ENCODE measurements at regions not wholly inside any gene's neighbourhood (a gene's known extent, or its start where the extent isn't known, plus 50 kb on each side); places are given as distances from the start of the nearest gene placed in this dataset.

GRCh38 chr21:29407571-29407970, 108.8 kb downstream of the BACH1 start:
- no peak for DNase-seq (ENCODE audit: extremely low read depth, insufficient read length)
- TF ChIP-seq, protein P1, sequence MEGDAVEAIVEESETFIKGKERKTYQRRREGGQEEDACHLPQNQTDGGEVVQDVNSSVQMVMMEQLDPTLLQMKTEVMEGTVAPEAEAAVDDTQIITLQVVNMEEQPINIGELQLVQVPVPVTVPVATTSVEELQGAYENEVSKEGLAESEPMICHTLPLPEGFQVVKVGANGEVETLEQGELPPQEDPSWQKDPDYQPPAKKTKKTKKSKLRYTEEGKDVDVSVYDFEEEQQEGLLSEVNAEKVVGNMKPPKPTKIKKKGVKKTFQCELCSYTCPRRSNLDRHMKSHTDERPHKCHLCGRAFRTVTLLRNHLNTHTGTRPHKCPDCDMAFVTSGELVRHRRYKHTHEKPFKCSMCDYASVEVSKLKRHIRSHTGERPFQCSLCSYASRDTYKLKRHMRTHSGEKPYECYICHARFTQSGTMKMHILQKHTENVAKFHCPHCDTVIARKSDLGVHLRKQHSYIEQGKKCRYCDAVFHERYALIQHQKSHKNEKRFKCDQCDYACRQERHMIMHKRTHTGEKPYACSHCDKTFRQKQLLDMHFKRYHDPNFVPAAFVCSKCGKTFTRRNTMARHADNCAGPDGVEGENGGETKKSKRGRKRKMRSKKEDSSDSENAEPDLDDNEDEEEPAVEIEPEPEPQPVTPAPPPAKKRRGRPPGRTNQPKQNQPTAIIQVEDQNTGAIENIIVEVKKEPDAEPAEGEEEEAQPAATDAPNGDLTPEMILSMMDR (IDR thresholded peaks at IDR 0.05; ENCODE audit: insufficient read depth, low read length, poor library complexity, severe bottlenecking), result no peak
- Histone ChIP-seq H3K36me3 (ENCODE audit: control insufficient read depth, insufficient read depth, low read length) (no peaks in the 10 kb centered on the region), H3K4me3 (replicated peaks; ENCODE audit: low read depth, low read length) (no peak overlapping the region), H3K27me3 (replicated peaks; ENCODE audit: control insufficient read depth, insufficient read depth, low read length) (no peaks in the 10 kb centered on the region)

DNA sequence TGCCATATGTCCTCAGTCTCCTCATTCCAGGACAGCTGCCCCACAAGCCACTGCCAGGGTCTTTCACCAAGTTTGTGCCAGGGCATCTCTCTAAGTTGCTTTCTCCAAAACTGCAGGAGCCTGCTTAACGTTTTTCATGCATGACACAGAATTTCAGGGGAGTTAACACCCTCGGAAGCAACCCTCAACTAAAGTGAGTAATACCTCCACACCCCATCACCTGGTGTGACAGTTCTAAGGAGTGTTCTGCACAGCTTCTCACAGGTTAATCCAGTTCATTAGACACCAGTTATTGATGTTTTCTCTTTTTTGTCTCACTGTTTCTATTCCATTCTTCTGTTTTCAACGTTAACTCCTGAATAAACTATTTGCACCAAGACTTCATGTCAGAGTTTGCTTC, 115.0 kb downstream of the BACH1 start:
- Histone ChIP-seq H3K4me3 (replicated peaks; ENCODE audit: low read depth, low read length) (no peak overlapping the region), H3K36me3 (ENCODE audit: control insufficient read depth, insufficient read depth, low read length) (no peaks in the 10 kb centered on the region; the same call in 1 of the 2 replicates), H3K27me3 (replicated peaks; ENCODE audit: control insufficient read depth, insufficient read depth, low read length) (no peaks in the 10 kb centered on the region)
- TF ChIP-seq, protein P1 (IDR thresholded peaks at IDR 0.05; ENCODE audit: insufficient read depth, low read length, poor library complexity, severe bottlenecking), result no peak
- DNase-seq (ENCODE audit: extremely low read depth, insufficient read length), result no peak

DNA sequence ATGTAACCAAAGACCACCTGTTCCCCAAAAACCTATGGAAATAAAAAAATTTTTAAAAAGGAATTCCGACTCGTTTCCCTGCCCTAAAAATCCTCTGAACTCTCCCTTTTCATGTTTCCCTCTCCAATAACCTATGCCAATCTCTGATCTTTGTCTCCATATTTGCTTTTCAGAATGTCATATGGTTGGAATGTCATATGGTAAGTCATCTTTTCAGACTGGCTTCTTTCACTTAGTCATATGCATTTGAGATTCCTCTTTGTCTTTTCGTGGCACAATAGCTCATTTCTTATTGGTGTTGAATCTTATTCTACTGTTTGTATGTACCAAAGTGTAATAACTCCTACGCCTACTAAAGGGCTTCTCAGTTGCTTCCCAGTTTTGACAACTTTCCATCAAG, 117.5 kb downstream of the BACH1 start:
- no peak for DNase-seq (ENCODE audit: extremely low read depth, insufficient read length)
- no peak overlapping the region for H3K4me3 ChIP-seq (replicated peaks; ENCODE audit: low read depth, low read length)
- no peaks in the 10 kb centered on the region; the same call in 1 of the 2 replicates for H3K36me3 ChIP-seq (ENCODE audit: control insufficient read depth, insufficient read depth, low read length)
- H3K27me3 ChIP-seq (replicated peaks; ENCODE audit: control insufficient read depth, insufficient read depth, low read length), result no peaks in the 10 kb centered on the region
- TF ChIP-seq, protein P1 (IDR thresholded peaks at IDR 0.05; ENCODE audit: insufficient read depth, low read length, poor library complexity, severe bottlenecking), result no peak

- H3K36me3 ChIP-seq (ENCODE audit: control insufficient read depth, insufficient read depth, low read length), result no peaks in the 10 kb centered on the region; the same call in 1 of the 2 replicates
- peak; percentile 5 for DNase-seq (ENCODE audit: extremely low read depth, insufficient read length)
- no peaks in the 10 kb centered on the region for H3K27me3 ChIP-seq (replicated peaks; ENCODE audit: control insufficient read depth, insufficient read depth, low read length)
- no peak overlapping the region for H3K4me3 ChIP-seq (replicated peaks; ENCODE audit: low read depth, low read length)
- TF ChIP-seq, protein P1 (IDR thresholded peaks at IDR 0.05; ENCODE audit: insufficient read depth, low read length, poor library complexity, severe bottlenecking), result no peak
These were observed 120.1 kb downstream of the BACH1 start for GRCh38 chr21:29418813-29419212.

- no peaks in the 10 kb centered on the region for H3K27me3 ChIP-seq (replicated peaks; ENCODE audit: control insufficient read depth, insufficient read depth, low read length)
- TF ChIP-seq, protein P1 (IDR thresholded peaks at IDR 0.05; ENCODE audit: insufficient read depth, low read length, poor library complexity, severe bottlenecking), result no peak
- no peaks in the 10 kb centered on the region; the same call in 1 of the 2 replicates for H3K36me3 ChIP-seq (ENCODE audit: control insufficient read depth, insufficient read depth, low read length)
- H3K4me3 ChIP-seq (replicated peaks; ENCODE audit: low read depth, low read length), result no peak overlapping the region
- DNase-seq (ENCODE audit: extremely low read depth, insufficient read length), result no peak
These were observed 120.7 kb downstream of the BACH1 start for GRCh38 chr21:29419422-29419821.

All from GM06990 (cell line).